CD4-positive, alpha-beta T cell treated with Interferon gamma for 1 hour (primary cell): ENCODE measurements at regions not wholly inside any gene's neighbourhood (a gene's known extent, or its start where the extent isn't known, plus 50 kb on each side); places are given as distances from the start of the nearest gene placed in this dataset.
A peak's percentile ranks its signal among the peaks of the same experiment; 100 is the strongest.
"Not testable (repeated sequence)": the region's sequence is repeated elsewhere in the genome, so short reads cannot be mapped to it uniquely, and the experiment has no call there.

ENCODE experiments used
- DNase-seq: peaks from one replicate; pipeline ENCODE4 v3.0.0-alpha.2; 2020

- DNase-seq = no peak
Observed at GRCh38 chr10:123221418-123221817, 67.2 kb downstream of the BUB3 start.

- no peak for DNase-seq
Observed at GRCh38 chr10:123222832-123223231, 68.6 kb downstream of the BUB3 start.

GRCh38 chr10:123227706-123228105 lies 73.5 kb downstream of the BUB3 start:
- DNase-seq = no peak

GRCh38 chr10:123229927-123230630 lies 75.9 kb downstream of the BUB3 start:
- DNase-seq = no peak

GRCh38 chr10:123232879-123233278 lies 78.7 kb downstream of the BUB3 start:
- not testable (repeated sequence) for DNase-seq

GRCh38 chr10:123235014-123235413 lies 80.8 kb downstream of the BUB3 start:
- not testable (repeated sequence) for DNase-seq

- no peak for DNase-seq
Observed at GRCh38 chr10:123236126-123236525, 81.9 kb downstream of the BUB3 start.

GRCh38 chr10:123240250-123240649 lies 86.0 kb downstream of the BUB3 start:
- DNase-seq = no peak

- DNase-seq = no peak
Observed at GRCh38 chr10:123240776-123241175, 86.6 kb downstream of the BUB3 start.

- peak; percentile 77 for DNase-seq
Observed at GRCh38 chr10:123241391-123242141, 87.4 kb downstream of the BUB3 start.

GRCh38 chr10:123244747-123245146 lies 90.5 kb downstream of the BUB3 start:
- no peak for DNase-seq

GRCh38 chr10:123245264-123245663 lies 91.1 kb downstream of the BUB3 start:
- no peak for DNase-seq

GRCh38 chr10:123249894-123250293 lies 95.7 kb downstream of the BUB3 start:
- DNase-seq = no peak

- no peak for DNase-seq
Observed at GRCh38 chr10:123250640-123251039, 96.4 kb downstream of the BUB3 start.

GRCh38 chr10:123252779-123253178 lies 98.6 kb downstream of the BUB3 start:
- DNase-seq = no peak

GRCh38 chr10:123254343-123254742 lies 100.1 kb downstream of the BUB3 start:
- DNase-seq = not testable (repeated sequence)

- DNase-seq = no peak
Observed at GRCh38 chr10:123257904-123258456, 103.8 kb downstream of the BUB3 start.

GRCh38 chr10:123259081-123259480 lies 104.9 kb downstream of the BUB3 start:
- DNase-seq = no peak

GRCh38 chr10:123259791-123260190 lies 105.6 kb downstream of the BUB3 start:
- DNase-seq = no peak

- DNase-seq = no peak
Observed at GRCh38 chr10:123262456-123262855, 108.3 kb downstream of the BUB3 start.

- DNase-seq = no peak
Observed at GRCh38 chr10:123266971-123267370, 112.8 kb downstream of the BUB3 start.

- no peak for DNase-seq
Observed at GRCh38 chr10:123269017-123269552, 114.9 kb downstream of the BUB3 start.

GRCh38 chr10:123269675-123270074 lies 115.5 kb downstream of the BUB3 start:
- DNase-seq = no peak

GRCh38 chr10:123270221-123270620 lies 116.0 kb downstream of the BUB3 start:
- no peak for DNase-seq
